NT2/D1 (cell line): ENCODE measurements at regions not wholly inside any gene's neighbourhood (a gene's known extent, or its start where the extent isn't known, plus 50 kb on each side); places are given as distances from the start of the nearest gene placed in this dataset.
A peak's percentile ranks its signal among the peaks of the same experiment; 100 is the strongest.

Experiments used
- DNase-seq: peaks from one replicate; pipeline ENCODE4 v3.0.0-alpha.2; 2011; ENCODE audit warnings: low read depth, low spot score
- H3K27me3 ChIP-seq: 2 replicates; pipeline ENCODE4 v1.6.0; 2011; ENCODE audit warnings: mild to moderate bottlenecking; ENCODE audit not compliant: insufficient read length, insufficient read depth
- H3K36me3 ChIP-seq: 2 replicates; pipeline ENCODE4 v1.6.1; 2011; ENCODE audit warnings: mild to moderate bottlenecking, low read length, mixed read lengths; ENCODE audit not compliant: insufficient read depth, insufficient read length
- H3K4me1 ChIP-seq: 2 replicates; pipeline ENCODE4 v1.5.1; 2011; ENCODE audit not compliant: insufficient read depth, insufficient read length
- H3K4me3 ChIP-seq: 2 replicates; pipeline ENCODE4 v1.5.1; 2011; ENCODE audit warnings: low read depth; ENCODE audit not compliant: insufficient read length
- H3K9ac ChIP-seq: 2 replicates; pipeline ENCODE4 v1.6.0; 2011; ENCODE audit warnings: low read depth; ENCODE audit not compliant: insufficient read length
- H3K9me3 ChIP-seq: 2 replicates; pipeline ENCODE4 v1.5.1; 2011; ENCODE audit warnings: mild to moderate bottlenecking, low read length; ENCODE audit not compliant: insufficient read depth
- SUZ12 ChIP-seq: IDR thresholded peaks from 2 replicates; pipeline ENCODE4 v1.6.1; 2011; ENCODE audit not compliant: insufficient read length, insufficient read depth; ENCODE audit errors: extremely low read depth
- YY1 ChIP-seq: IDR thresholded peaks from 2 replicates; pipeline ENCODE4 v1.6.1; 2011; ENCODE audit not compliant: insufficient read length, insufficient read depth
- ZNF274 ChIP-seq: IDR thresholded peaks from 2 replicates; pipeline ENCODE4 v1.6.1; 2011; ENCODE audit warnings: mild to moderate bottlenecking, low read depth, low read length

GRCh38 chr5:135211083-135211790 lies 177.2 kb upstream of the PITX1 start:
- Histone ChIP-seq H3K36me3 (no peaks in the 10 kb centered on the region), H3K27me3 (peaks cover 11% of the 10 kb centered on the region), H3K4me3 (no peak overlapping the region), H3K9me3 (no peaks in the 10 kb centered on the region), H3K4me1 (peaks cover 20% of the 10 kb centered on the region), H3K9ac (no peak overlapping the region)
- no peak for DNase-seq
- no peak for TF ChIP-seq ZNF274
- TF ChIP-seq YY1 = no peak
- no peak for TF ChIP-seq SUZ12

GRCh38 chr5:135210286-135211055 lies 176.4 kb upstream of the PITX1 start:
- H3K36me3 ChIP-seq = no peaks in the 10 kb centered on the region
- peaks cover 20% of the 10 kb centered on the region for H3K4me1 ChIP-seq
- H3K9ac ChIP-seq = no peak overlapping the region
- DNase-seq = no peak
- H3K9me3 ChIP-seq = no peaks in the 10 kb centered on the region
- TF ChIP-seq ZNF274 (no peak), YY1 (no peak), SUZ12 (no peak)
- H3K4me3 ChIP-seq = no peak overlapping the region
- peaks cover 6% of the 10 kb centered on the region for H3K27me3 ChIP-seq

DNA sequence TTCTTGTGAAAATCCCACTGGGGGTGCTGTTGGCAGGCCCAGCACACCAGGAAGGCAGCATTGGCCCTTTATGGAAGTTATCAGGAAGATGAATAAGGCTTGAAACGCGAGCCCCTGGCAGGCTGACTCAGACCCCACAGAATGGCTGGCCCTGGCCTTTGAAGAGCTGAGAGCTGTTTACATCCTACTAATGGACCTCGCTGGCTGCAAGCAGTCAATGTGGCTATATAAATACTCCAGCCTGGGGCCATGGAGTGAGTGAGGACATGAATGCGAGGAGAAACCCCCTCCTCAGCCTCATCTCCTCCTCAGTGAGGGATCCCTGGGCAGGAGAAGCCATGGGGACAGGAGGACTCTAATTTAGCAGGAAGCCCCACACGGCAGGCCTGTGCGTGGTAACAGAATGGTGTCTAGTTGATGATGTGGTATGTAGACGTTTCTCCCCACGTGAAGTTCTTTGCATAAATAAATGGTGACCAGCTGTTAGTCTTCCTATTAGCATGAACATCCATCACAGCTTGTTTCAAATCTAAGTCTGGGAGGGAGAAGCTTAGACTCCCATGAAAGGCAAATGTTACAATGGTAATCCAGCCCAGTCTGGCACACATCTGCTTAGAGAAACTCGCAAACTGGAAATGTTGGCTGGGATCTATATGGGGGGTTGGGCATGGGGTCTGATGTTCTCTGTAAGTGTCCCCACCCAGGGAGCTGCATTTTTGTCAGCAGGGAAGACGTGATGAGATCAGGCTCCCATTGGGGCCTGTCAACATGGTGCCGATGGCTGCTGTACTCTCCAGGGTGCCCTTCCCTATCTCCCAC lies 175.1 kb upstream of the PITX1 start:
- Histone ChIP-seq H3K27me3 (no peaks in the 10 kb centered on the region), H3K36me3 (no peaks in the 10 kb centered on the region), H3K4me3 (no peak overlapping the region), H3K9me3 (no peaks in the 10 kb centered on the region), H3K9ac (no peak overlapping the region), H3K4me1 (peaks cover 20% of the 10 kb centered on the region)
- DNase-seq = peak; percentile 36
- TF ChIP-seq ZNF274 (no peak), YY1 (no peak), SUZ12 (no peak)

DNA sequence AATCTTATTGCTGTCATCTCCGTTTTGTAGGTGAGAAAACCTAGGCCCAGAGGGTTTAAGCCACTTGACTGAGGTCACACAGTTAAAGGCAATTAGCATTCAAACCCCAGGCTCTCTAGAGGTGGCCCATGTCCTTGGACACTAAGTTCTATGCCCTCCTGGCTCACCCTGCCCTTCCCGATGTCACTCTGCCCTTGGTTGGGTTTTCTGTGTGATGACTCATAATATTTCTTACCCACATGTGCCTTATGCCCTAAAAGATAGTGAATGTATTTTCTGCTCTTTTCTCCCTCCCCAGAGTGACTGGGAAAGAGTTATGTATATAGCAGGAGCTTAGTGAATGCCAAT lies 174.5 kb upstream of the PITX1 start:
- Histone ChIP-seq H3K4me3 (no peak overlapping the region), H3K36me3 (no peaks in the 10 kb centered on the region), H3K9ac (no peak overlapping the region), H3K4me1 (peaks cover 19% of the 10 kb centered on the region), H3K9me3 (peaks cover 1% of the 10 kb centered on the region; the same call in 1 of the 2 replicates), H3K27me3 (no peaks in the 10 kb centered on the region)
- TF ChIP-seq YY1 = no peak
- TF ChIP-seq ZNF274 = no peak
- TF ChIP-seq SUZ12 = no peak
- DNase-seq = no peak

DNA sequence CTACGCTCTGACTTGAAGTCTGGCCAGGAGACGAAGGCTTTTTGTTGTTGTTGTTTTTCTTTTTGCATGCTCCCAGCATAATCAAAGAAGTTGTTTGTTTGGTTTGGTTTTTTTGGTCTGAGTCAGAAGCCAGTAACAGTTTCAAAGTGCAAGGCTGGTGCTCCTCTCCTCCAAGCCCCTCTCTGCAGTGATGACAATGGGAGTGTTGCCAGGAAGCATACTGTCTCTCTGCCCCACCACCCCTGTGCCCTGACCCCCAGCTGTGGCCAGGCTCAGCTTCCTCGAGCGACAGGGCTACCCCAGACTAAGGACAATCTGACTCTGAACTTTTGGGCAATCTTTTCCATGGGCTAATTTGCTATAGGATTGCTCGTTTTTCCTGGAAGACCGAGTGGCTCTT lies 173.8 kb upstream of the PITX1 start:
- H3K4me1 ChIP-seq = peaks cover 14% of the 10 kb centered on the region
- no peaks in the 10 kb centered on the region for H3K27me3 ChIP-seq
- TF ChIP-seq YY1 (no peak), ZNF274 (no peak), SUZ12 (no peak)
- H3K9me3 ChIP-seq = peaks cover 8% of the 10 kb centered on the region; the same call in 1 of the 2 replicates
- no peak overlapping the region for H3K9ac ChIP-seq
- no peaks in the 10 kb centered on the region for H3K36me3 ChIP-seq
- DNase-seq = no peak
- H3K4me3 ChIP-seq = no peak overlapping the region

GRCh38 chr5:135206862-135207261 lies 172.8 kb upstream of the PITX1 start:
- H3K9me3 ChIP-seq = peaks cover 18% of the 10 kb centered on the region
- TF ChIP-seq ZNF274 = no peak
- no peak for TF ChIP-seq SUZ12
- TF ChIP-seq YY1 = no peak
- no peak overlapping the region for H3K4me3 ChIP-seq
- peaks cover 10% of the 10 kb centered on the region for H3K4me1 ChIP-seq
- H3K36me3 ChIP-seq = no peaks in the 10 kb centered on the region
- no peak for DNase-seq
- no peak overlapping the region for H3K9ac ChIP-seq
- no peaks in the 10 kb centered on the region for H3K27me3 ChIP-seq
